Body of pancreas (tissue), 4 donors: ENCODE measurements at regions not wholly inside any gene's neighbourhood (a gene's known extent, or its start where the extent isn't known, plus 50 kb on each side); places are given as distances from the start of the nearest gene placed in this dataset.

Source experiments
- ATAC-seq: fragments of 150-250 bp; one replicate; pipeline ENCODE4 v1.9.1; 2016
- DNase-seq, 4 donors: peaks; one replicate each; pipeline ENCODE4 v3.0.0-alpha.2; 2019
- H3K27ac ChIP-seq, 4 donors: fragments of 200-600 bp; sonication (generic); 1 replicate in 3 of 4; 2 replicates in 1 of 4; pipeline versions ENCODE4 v1.5.1 to v1.6.1; 2016 to 2019; ENCODE audit warnings: mild to moderate bottlenecking in 1 of 4, mixed read lengths in 1 of 4, moderate library complexity in 1 of 4
- H3K27me3 ChIP-seq, 2 donors: fragments of 200-600 bp; sonication (generic); one replicate each; pipeline ENCODE4 v1.6.0; 2016; ENCODE audit warnings: mild to moderate bottlenecking in 1 of 2
- H3K36me3 ChIP-seq, 2 donors: fragments of 200-600 bp; sonication (generic); replicated peaks in 1 of 2; 2 replicates each; pipeline ENCODE4 v1.5.1; 2016; ENCODE audit warnings: low read depth in 2 of 2; ENCODE audit not compliant: insufficient read depth in 1 of 2
- H3K4me1 ChIP-seq: fragments of 200-600 bp; sonication (generic); one replicate; pipeline ENCODE4 v1.6.0; 2016
- H3K4me3 ChIP-seq, 2 donors: fragments of 200-600 bp; sonication (generic); 1 replicate in 1 of 2; 2 replicates in 1 of 2; pipeline ENCODE4 v1.5.1; 2016 to 2019
- H3K9me3 ChIP-seq, 3 donors: fragments of 200-600 bp; sonication (generic); 1 replicate in 2 of 3; 2 replicates in 1 of 3; pipeline ENCODE4 v1.5.1; 2016
- POLR2A ChIP-seq, 3 donors: fragments of 450-650 bp; IDR thresholded peaks; one replicate each; pipeline ENCODE4 v1.6.1; 2016; ENCODE audit warnings: antibody characterized with exemption in 3 of 3, mild to moderate bottlenecking in 2 of 3
- WGBS, 2 donors: methylation state at CpG; one replicate each; pipeline ENCODE4 v1.1.5; 2017; 5-methylcytosine and 5-hydroxymethylcytosine counted together
- intact Hi-C: fragments of 100-400 bp; cut with DNase I; formaldehyde crosslinking; loops from one replicate; pipeline ENCODE4 v1.15.1; 2023
- TF ChIP-seq, protein P1 (sequence below), 7 experiments: fragments of 450-650 bp in 4 of 7; fragments of 200-600 bp in 3 of 7; sonication (generic) in 3 of 7; IDR thresholded peaks; one replicate each; pipeline ENCODE4 v1.5.1; 2016 to 2019; ENCODE audit warnings: antibody characterized with exemption in 7 of 7

DNA sequence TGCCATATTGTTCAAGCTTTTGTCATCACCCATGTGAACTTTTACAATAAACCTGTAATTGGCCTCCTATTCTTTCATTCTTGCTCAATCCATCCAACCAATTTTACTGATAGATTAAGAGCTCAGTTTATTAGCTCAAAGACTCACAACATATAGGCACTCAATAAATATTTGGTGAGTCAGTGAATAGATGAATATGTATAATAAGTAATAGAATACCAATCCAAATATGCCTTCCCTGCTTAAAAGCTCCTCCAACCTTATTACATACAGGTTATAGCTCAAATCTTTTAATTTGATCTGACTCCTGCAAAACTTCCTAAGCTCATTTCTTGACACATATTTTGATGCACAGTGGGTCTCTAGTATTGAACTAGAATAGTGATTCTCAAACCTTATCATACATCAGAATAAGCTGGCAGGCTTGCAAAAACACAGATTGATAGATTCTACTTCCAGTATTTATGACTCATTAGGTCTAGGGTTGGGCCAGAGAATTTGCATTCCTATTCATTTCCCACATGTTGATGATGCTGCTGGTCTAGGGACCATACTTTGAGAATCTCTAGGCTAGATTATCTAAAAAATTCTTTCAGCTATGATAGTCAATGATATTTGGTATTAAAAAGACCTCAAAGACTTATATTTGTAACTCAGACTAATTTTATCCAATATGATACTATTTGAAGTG, 114.4 kb downstream of the PCTP start:
- Histone ChIP-seq H3K36me3 (no peaks in the 10 kb centered on the region), H3K4me1 (no peaks in the 10 kb centered on the region), H3K4me3 (no peak overlapping the region), H3K27me3 (no peaks in the 10 kb centered on the region), H3K27ac (no peak overlapping the region), H3K9me3 (peaks cover 0 to 3% (median 0%) of the 10 kb centered on the region in 3 donors)
- TF ChIP-seq POLR2A (IDR thresholded peaks at IDR 0.05) = no peak
- TF ChIP-seq, protein P1, sequence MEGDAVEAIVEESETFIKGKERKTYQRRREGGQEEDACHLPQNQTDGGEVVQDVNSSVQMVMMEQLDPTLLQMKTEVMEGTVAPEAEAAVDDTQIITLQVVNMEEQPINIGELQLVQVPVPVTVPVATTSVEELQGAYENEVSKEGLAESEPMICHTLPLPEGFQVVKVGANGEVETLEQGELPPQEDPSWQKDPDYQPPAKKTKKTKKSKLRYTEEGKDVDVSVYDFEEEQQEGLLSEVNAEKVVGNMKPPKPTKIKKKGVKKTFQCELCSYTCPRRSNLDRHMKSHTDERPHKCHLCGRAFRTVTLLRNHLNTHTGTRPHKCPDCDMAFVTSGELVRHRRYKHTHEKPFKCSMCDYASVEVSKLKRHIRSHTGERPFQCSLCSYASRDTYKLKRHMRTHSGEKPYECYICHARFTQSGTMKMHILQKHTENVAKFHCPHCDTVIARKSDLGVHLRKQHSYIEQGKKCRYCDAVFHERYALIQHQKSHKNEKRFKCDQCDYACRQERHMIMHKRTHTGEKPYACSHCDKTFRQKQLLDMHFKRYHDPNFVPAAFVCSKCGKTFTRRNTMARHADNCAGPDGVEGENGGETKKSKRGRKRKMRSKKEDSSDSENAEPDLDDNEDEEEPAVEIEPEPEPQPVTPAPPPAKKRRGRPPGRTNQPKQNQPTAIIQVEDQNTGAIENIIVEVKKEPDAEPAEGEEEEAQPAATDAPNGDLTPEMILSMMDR (IDR thresholded peaks at IDR 0.05) = no peak
- no peak for ATAC-seq
- DNase-seq = no peak
- intact Hi-C loops = no loop called here

DNA sequence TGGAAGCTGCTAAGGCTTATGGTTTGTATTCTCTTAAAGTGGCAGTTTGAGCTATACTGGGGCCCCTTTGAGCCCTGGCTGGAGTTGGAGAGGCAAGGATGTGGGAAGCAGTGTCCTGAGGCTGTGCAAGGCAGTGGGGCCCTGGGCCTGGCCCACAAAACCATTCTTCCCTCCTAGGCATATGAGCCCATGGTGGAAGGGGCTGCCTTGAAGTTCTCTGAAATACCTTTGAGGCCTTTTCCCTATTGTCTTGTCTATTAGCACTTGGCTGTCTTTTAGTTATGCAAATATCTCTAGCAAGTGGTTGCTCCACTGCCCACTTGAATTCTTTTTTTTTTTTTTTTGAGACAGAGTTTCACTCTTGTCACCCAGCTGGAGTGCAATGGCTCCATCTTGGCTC, 119.2 kb downstream of the PCTP start:
- Histone ChIP-seq H3K27me3 (no peaks in the 10 kb centered on the region), H3K9me3 (no peaks in the 10 kb centered on the region), H3K4me3 (no peak overlapping the region), H3K27ac (no peak overlapping the region), H3K4me1 (no peaks in the 10 kb centered on the region), H3K36me3 (no peaks in the 10 kb centered on the region)
- no peak for ATAC-seq
- TF ChIP-seq, protein P1 (IDR thresholded peaks at IDR 0.05) = no peak
- TF ChIP-seq POLR2A (IDR thresholded peaks at IDR 0.05) = no peak
- DNase-seq = no peak
- intact Hi-C loops = no loop called here

DNA sequence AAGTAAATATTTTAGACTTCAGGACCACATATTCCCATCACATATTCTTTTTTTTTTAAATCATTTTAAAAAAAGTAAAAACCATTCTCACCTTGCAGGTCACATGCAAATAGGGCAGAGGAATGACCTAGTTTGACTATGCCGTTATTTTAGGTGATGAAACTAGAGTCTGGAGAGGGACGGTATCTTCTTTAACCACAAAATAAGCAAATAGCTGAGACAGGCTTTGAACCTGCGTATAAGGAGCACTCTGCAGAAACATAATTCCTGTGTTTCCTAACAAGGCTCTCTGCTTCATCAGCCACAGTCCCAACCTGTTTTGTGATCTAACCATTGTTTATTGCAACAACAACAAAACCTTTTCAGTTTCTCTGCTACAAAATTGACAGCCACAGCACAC, 121.5 kb downstream of the PCTP start:
- Histone ChIP-seq H3K27me3 (no peaks in the 10 kb centered on the region), H3K27ac (no peak overlapping the region), H3K4me1 (no peaks in the 10 kb centered on the region), H3K4me3 (no peak overlapping the region), H3K9me3 (no peaks in the 10 kb centered on the region), H3K36me3 (no peaks in the 10 kb centered on the region)
- intact Hi-C loops = no loop called here
- ATAC-seq (no peak), DNase-seq (no peak)
- 67 to 73% methylated on average over 3 of the region's 3 CpGs for WGBS, 2 donors
- TF ChIP-seq POLR2A (IDR thresholded peaks at IDR 0.05) = no peak
- TF ChIP-seq, protein P1 (IDR thresholded peaks at IDR 0.05) = no peak

DNA sequence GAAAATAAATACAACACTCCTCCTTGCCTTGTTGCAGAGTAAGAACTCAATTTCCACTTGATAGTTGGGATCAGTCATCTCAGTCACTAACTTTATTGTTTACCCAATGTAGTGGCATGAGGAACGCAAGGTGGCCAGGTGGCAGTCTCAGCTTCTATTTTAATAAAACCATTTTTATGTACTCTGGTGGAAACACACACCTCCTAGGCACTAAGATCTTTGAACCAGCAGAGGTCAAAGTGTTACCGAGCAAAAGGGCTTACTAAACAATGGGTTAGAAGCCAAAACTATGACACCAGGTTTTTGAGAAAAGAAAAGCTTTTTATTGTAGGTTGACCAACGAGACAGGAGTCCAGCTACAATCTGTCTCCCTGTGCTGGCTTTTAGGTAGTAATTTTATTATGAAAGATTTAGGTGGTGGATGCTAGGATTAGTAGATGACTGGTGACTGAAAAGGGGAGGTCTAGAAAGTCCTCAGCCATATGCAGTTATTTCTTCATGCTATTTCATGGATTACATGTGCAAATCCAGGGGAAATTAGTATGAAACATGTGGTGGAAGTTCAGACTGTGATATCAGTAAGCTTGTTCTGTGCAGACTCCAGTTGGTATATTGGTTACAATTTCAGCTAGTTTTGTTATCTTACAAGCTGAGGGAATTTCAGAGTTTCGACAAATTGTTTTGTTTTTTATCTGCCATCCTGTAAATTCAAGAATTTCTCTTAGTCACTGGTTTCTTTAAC, 122.3 kb downstream of the PCTP start:
- H3K27ac ChIP-seq = no peak overlapping the region
- TF ChIP-seq POLR2A (IDR thresholded peaks at IDR 0.05) = no peak
- intact Hi-C loops = no loop called here
- H3K27me3 ChIP-seq = no peaks in the 10 kb centered on the region
- DNase-seq (no peak), ATAC-seq (no peak)
- no peak overlapping the region for H3K4me3 ChIP-seq
- H3K4me1 ChIP-seq = no peaks in the 10 kb centered on the region
- H3K36me3 ChIP-seq = no peaks in the 10 kb centered on the region
- H3K9me3 ChIP-seq = no peaks in the 10 kb centered on the region
- WGBS, 2 donors = 46 to 51% methylated on average over 4 of the region's 4 CpGs

DNA sequence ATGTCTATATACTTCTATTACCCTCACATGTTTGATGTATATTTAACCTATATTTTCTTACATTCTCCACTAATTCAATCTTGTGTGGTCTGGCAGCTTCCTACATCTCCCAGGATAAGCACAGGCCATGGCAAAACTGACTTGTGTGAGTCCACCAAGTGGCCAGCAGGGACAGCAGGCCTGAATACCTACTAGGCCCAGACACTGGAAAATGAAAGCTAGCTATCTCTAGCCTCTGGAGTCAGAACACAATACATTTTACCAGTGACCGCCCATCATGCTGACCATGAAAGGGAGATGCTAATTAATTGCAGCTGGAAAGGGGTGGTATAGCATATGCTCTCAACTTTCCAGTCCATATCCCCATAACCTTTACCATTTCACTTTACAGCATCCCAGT, 132.3 kb downstream of the PCTP start:
- DNase-seq = no peak
- TF ChIP-seq POLR2A (IDR thresholded peaks at IDR 0.05) = no peak
- TF ChIP-seq, protein P1 (IDR thresholded peaks at IDR 0.05) = no peak
- H3K27me3 ChIP-seq = no peaks in the 10 kb centered on the region
- H3K9me3 ChIP-seq = no peaks in the 10 kb centered on the region
- no peak for ATAC-seq
- no peaks in the 10 kb centered on the region for H3K4me1 ChIP-seq
- no peak overlapping the region for H3K4me3 ChIP-seq
- intact Hi-C loops = no loop called here
- WGBS, 2 donors = 88 to 95% methylated on average over 1 of the region's 1 CpG
- H3K27ac ChIP-seq = no peak overlapping the region
- H3K36me3 ChIP-seq = no peaks in the 10 kb centered on the region
